Endothelial cell of umbilical vein (primary cell): ENCODE measurements at regions not wholly inside any gene's neighbourhood (a gene's known extent, or its start where the extent isn't known, plus 50 kb on each side); places are given as distances from the start of the nearest gene placed in this dataset.

ENCODE experiments used
- BruUV-seq: library from RNA; stranded (reverse); fragments of 400-500 nt; replicated peaks from 2 replicates; lab custom pipeline; 2021; lab: Mats Ljungman, UMichigan
- CTCF ChIA-PET: fragments of 300-600, 350-600 bp; sonication (Branson Sonifier 250); formaldehyde crosslinking; loops from one replicate; lab custom pipeline; 2021; ENCODE audit warnings: antibody characterized with exemption, inconsistent platforms; lab: Charles Lee
- POLR2A ChIA-PET: fragments of 300-600, 350-600 bp; sonication (Branson Sonifier 250); formaldehyde crosslinking; loops from one replicate; lab custom pipeline; 2021; ENCODE audit warnings: antibody characterized with exemption, inconsistent platforms; lab: Charles Lee
- DNase-seq: peaks from one replicate; pipeline ENCODE4 v3.0.0-alpha.2; 2011; ENCODE audit warnings: low read depth, low spot score
- FAIRE-seq: peaks from 2 replicates; lab custom pipeline; 2011; peaks lifted over from hg19 to GRCh38; lab: Jason Lieb, UNC
- H2AFZ ChIP-seq: 2 replicates; pipeline ENCODE4 v1.6.0; 2012; ENCODE audit warnings: low read depth, low read length, control low read depth, inconsistent platforms
- H3K27ac ChIP-seq: 2 replicates; pipeline ENCODE4 v1.5.1; 2011; ENCODE audit warnings: low read depth, mild to moderate bottlenecking, control low read depth, low read length, moderate library complexity; ENCODE audit not compliant: insufficient read depth
- H3K27me3 ChIP-seq, 2 experiments: 2 replicates each; pipeline versions ENCODE4 v1.6.0 to v1.6.1; 2011; ENCODE audit warnings: low read length in 2 of 2, mixed read lengths in 1 of 2; ENCODE audit not compliant: control insufficient read depth in 2 of 2, insufficient read depth in 2 of 2
- H3K36me3 ChIP-seq, 2 experiments: 2 replicates in 1 of 2; 3 replicates in 1 of 2; pipeline ENCODE4 v1.5.1; 2011; ENCODE audit warnings: low read length in 2 of 2, mild to moderate bottlenecking in 1 of 2, moderate library complexity in 1 of 2; ENCODE audit not compliant: control insufficient read depth in 2 of 2, insufficient read depth in 2 of 2; ENCODE audit errors: extremely low read depth in 1 of 2
- H3K4me1 ChIP-seq: 3 replicates; pipeline ENCODE4 v1.5.1; 2011; ENCODE audit warnings: mild to moderate bottlenecking, low read length; ENCODE audit not compliant: control insufficient read depth, insufficient read depth; ENCODE audit errors: extremely low read depth
- H3K4me2 ChIP-seq: 2 replicates; pipeline ENCODE4 v1.6.1; 2011; ENCODE audit warnings: low read length, control low read depth, mixed read lengths; ENCODE audit not compliant: insufficient read depth
- H3K4me3 ChIP-seq, 3 experiments: fragments of 200-600 bp in 1 of 3; sonication (generic), shearing (Covaris generic) in 1 of 3; replicated peaks in 1 of 3; 2 replicates each; pipeline ENCODE4 v1.5.1; 2011 to 2016; ENCODE audit warnings: control low read depth in 3 of 3, low read length in 3 of 3, mild to moderate bottlenecking in 2 of 3, inconsistent platforms in 1 of 3, low read depth in 1 of 3, moderate library complexity in 1 of 3; ENCODE audit not compliant: insufficient read depth in 1 of 3
- H3K79me2 ChIP-seq: 2 replicates; pipeline ENCODE4 v1.6.0; 2012; ENCODE audit warnings: low read length, inconsistent platforms; ENCODE audit not compliant: control insufficient read depth, insufficient read depth
- H3K9ac ChIP-seq: replicated peaks from 2 replicates; pipeline ENCODE3; 2011; ENCODE audit warnings: low read length, control low read depth; ENCODE audit not compliant: insufficient read depth; ENCODE audit errors: extremely low read depth
- H3K9me1 ChIP-seq: replicated peaks from 3 replicates; pipeline ENCODE4 v1.6.0; 2011; ENCODE audit warnings: mild to moderate bottlenecking, low read length; ENCODE audit not compliant: control insufficient read depth, insufficient read depth; ENCODE audit errors: extremely low read depth
- H3K9me3 ChIP-seq: replicated peaks from 2 replicates; pipeline ENCODE4 v1.5.1; 2012; ENCODE audit warnings: low read length, inconsistent platforms; ENCODE audit not compliant: control insufficient read depth, insufficient read depth
- H4K20me1 ChIP-seq: replicated peaks from 2 replicates; pipeline ENCODE3; 2011; ENCODE audit warnings: mild to moderate bottlenecking, low read length; ENCODE audit not compliant: control insufficient read depth, insufficient read depth; ENCODE audit errors: extremely low read depth
- FOS ChIP-seq: IDR thresholded peaks from 2 replicates; pipeline ENCODE4 v1.6.1; 2011; ENCODE audit warnings: mild to moderate bottlenecking, low read length, moderate library complexity, borderline replicate concordance; ENCODE audit not compliant: insufficient read depth
- GATA2 ChIP-seq: IDR thresholded peaks from 2 replicates; pipeline ENCODE4 v1.7.0; 2011; ENCODE audit warnings: low read depth, mild to moderate bottlenecking, moderate library complexity, mixed read lengths, low read length; ENCODE audit not compliant: insufficient read length, insufficient read depth
- JUN ChIP-seq: IDR thresholded peaks from 2 replicates; pipeline ENCODE4 v1.6.1; 2011; ENCODE audit warnings: borderline replicate concordance, low read depth; ENCODE audit not compliant: insufficient read length, insufficient read depth
- MYC ChIP-seq: IDR thresholded peaks from one replicate; pipeline ENCODE4 v1.6.1; 2011; ENCODE audit warnings: mild to moderate bottlenecking, low read depth, low read length
- POLR2AphosphoS5 ChIP-seq: IDR thresholded peaks from 2 replicates; pipeline ENCODE4 v1.6.1; 2012; ENCODE audit warnings: low read depth, mild to moderate bottlenecking, control low read depth, low read length, moderate library complexity; ENCODE audit not compliant: insufficient read depth
- dilution Hi-C: fragments of 300-500 bp; cut with MboI; formaldehyde crosslinking; loops from one replicate; pipeline ENCODE4 v1.15.0; 2019; ENCODE audit warnings: low sequenced_read_pairs; ENCODE audit not compliant: extremely low pct_ligation_motif_present
- intact Hi-C: fragments of 100-400 bp; cut with micrococcal nuclease; formaldehyde crosslinking; loops from one replicate; pipeline ENCODE4 v1.10.0; 2022
- TF ChIP-seq, protein P1 (sequence below), 2 donors: IDR thresholded peaks; 1 replicate in 1 of 2; 2 replicates in 1 of 2; pipeline ENCODE4 v1.5.1; 2011; ENCODE audit warnings: low read length in 2 of 2, mild to moderate bottlenecking in 2 of 2, moderate library complexity in 2 of 2, control low read depth in 1 of 2, inconsistent platforms in 1 of 2, low read depth in 1 of 2; ENCODE audit not compliant: insufficient read depth in 1 of 2; ENCODE audit errors: extremely low read depth in 1 of 2
- TF ChIP-seq, protein P2 (sequence below): IDR thresholded peaks from 2 replicates; pipeline ENCODE4 v1.6.1; 2011; ENCODE audit not compliant: insufficient read depth, insufficient read length

DNA sequence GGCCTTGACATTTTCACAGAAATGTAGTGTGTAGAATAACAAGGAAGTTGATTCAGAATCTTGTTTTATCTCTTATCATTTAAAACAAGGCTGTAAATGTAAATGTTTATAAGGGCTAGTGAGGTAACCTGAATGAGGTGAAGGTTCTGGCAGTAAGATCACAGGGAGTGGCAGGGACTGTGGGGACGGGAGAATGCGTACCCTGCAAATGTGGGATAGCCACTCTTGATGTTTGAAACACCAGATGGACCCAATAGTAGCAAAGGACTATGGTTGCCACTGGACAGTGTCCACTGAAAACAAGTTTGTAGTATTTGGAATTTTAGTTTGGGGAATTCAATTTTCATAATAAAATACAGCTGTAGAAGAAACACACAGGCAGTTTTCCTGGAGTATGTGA, 155.3 kb downstream of the FHIP1A start:
- FAIRE-seq (no peak), DNase-seq (no peak)
- peaks cover 9 to 15% of the 10 kb centered on the region in 2 experiments for H3K27me3 ChIP-seq
- H3K79me2 ChIP-seq, result no peaks in the 10 kb centered on the region
- no peak overlapping the region for H3K4me2 ChIP-seq
- intact Hi-C loops (no loop called here), dilution Hi-C loops (no loop called here)
- BruUV-seq, result no TSS peak
- no peak overlapping the region for H3K9ac ChIP-seq
- CTCF ChIA-PET, result interaction anchor here (0.9 kb wide), 1 partner anchor 40 kb away, joined by 4 read pairs; no protein-coding TSS in a partner anchor
- H4K20me1 ChIP-seq, result no peaks in the 10 kb centered on the region
- H3K9me3 ChIP-seq, result no peaks in the 10 kb centered on the region
- H3K4me3 ChIP-seq, result no peak overlapping the region
- H3K36me3 ChIP-seq, result no peaks in the 10 kb centered on the region
- H3K9me1 ChIP-seq, result no peaks in the 10 kb centered on the region
- TF ChIP-seq MYC (no peak), JUN (no peak), POLR2AphosphoS5 (no peak), FOS (no peak)
- TF ChIP-seq, protein P1, sequence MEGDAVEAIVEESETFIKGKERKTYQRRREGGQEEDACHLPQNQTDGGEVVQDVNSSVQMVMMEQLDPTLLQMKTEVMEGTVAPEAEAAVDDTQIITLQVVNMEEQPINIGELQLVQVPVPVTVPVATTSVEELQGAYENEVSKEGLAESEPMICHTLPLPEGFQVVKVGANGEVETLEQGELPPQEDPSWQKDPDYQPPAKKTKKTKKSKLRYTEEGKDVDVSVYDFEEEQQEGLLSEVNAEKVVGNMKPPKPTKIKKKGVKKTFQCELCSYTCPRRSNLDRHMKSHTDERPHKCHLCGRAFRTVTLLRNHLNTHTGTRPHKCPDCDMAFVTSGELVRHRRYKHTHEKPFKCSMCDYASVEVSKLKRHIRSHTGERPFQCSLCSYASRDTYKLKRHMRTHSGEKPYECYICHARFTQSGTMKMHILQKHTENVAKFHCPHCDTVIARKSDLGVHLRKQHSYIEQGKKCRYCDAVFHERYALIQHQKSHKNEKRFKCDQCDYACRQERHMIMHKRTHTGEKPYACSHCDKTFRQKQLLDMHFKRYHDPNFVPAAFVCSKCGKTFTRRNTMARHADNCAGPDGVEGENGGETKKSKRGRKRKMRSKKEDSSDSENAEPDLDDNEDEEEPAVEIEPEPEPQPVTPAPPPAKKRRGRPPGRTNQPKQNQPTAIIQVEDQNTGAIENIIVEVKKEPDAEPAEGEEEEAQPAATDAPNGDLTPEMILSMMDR (IDR thresholded peaks at IDR 0.05; ENCODE audit: extremely low read depth in 1 of 2, insufficient read depth in 1 of 2, low read depth in 1 of 2, low read length in 2 of 2), result no peak
- TF ChIP-seq, protein P2, sequence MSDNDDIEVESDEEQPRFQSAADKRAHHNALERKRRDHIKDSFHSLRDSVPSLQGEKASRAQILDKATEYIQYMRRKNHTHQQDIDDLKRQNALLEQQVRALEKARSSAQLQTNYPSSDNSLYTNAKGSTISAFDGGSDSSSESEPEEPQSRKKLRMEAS, result no peak
- H3K27ac ChIP-seq, result no peak overlapping the region
- POLR2A ChIA-PET, result no interaction called here
- no peak overlapping the region for H2AFZ ChIP-seq
- no peaks in the 10 kb centered on the region for H3K4me1 ChIP-seq

DNA sequence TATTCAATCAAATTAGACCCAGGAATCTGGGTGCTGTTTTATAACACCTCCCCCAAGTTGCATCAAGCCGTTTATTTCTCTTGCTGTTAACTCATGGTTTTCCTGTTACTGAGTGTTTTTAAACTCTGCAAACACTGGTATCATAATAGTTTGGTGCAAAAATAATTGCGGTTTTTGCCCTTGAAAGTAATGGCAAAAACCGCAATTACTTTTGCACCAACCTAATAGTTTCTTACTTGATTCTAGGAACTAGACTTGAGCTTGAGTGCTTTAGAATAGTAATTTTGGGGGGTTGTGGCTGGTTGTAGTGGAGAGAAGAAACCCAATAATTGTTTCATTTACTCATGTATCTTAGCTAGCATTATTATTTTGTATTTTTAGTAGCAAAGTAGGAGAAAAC, 156.6 kb downstream of the FHIP1A start:
- FAIRE-seq, result no peak
- no peaks in the 10 kb centered on the region for H3K9me1 ChIP-seq
- H3K4me2 ChIP-seq, result no peak overlapping the region
- no TSS peak for BruUV-seq
- H3K9ac ChIP-seq, result no peak overlapping the region
- ChIA-PET CTCF (no interaction called here), POLR2A (no interaction called here)
- no peak overlapping the region for H2AFZ ChIP-seq
- no peaks in the 10 kb centered on the region for H3K79me2 ChIP-seq
- no peak for DNase-seq
- intact Hi-C loops (no loop called here), dilution Hi-C loops (no loop called here)
- H3K27ac ChIP-seq, result no peak overlapping the region
- H3K9me3 ChIP-seq, result no peaks in the 10 kb centered on the region
- H4K20me1 ChIP-seq, result no peaks in the 10 kb centered on the region
- no peak overlapping the region for H3K4me3 ChIP-seq
- H3K27me3 ChIP-seq, result peaks cover 10 to 13% of the 10 kb centered on the region in 2 experiments
- no peaks in the 10 kb centered on the region for H3K4me1 ChIP-seq
- TF ChIP-seq FOS (no peak), JUN (no peak), POLR2AphosphoS5 (no peak), GATA2 (no peak)
- no peaks in the 10 kb centered on the region for H3K36me3 ChIP-seq
